SK-N-MC (cell line): ENCODE measurements at regions not wholly inside any gene's neighbourhood (a gene's known extent, or its start where the extent isn't known, plus 50 kb on each side); places are given as distances from the start of the nearest gene placed in this dataset.

Experiments
- EZH2 ChIP-seq: fragments of 200-600 bp; sonication (generic); IDR thresholded peaks from one replicate; pipeline ENCODE4 v1.6.1; 2017; ENCODE audit warnings: antibody characterized with exemption
- FOXP2 ChIP-seq: optimal IDR thresholded peaks from 2 replicates; pipeline ENCODE3; 2011; ENCODE audit warnings: mild to moderate bottlenecking, moderate library complexity; ENCODE audit not compliant: insufficient read depth; ENCODE audit errors: extremely low read length, control extremely low read depth
- POLR2AphosphoS5 ChIP-seq: IDR thresholded peaks from 2 replicates; pipeline ENCODE4 v1.6.1; 2012; ENCODE audit warnings: mild to moderate bottlenecking, low read depth, low read length, borderline replicate concordance

DNA sequence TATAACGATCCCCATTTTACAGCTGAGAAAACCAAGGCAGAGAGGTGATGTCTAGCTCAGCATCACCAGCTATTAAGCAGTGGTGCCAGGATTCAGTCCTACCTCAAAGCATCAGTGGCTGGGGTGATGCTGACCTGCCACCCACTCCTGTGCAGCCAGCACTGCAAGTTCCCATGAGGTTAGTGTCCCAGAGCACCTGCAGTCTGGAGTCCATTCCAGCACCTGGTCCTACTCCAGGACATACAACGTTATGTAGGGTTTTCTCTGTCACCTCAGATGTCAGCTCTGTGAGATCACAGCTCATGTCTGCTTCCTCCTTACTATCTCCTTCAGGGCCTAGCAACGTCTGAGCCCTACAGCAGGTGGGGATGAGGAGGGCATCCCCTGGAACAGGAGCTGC is 328.0 kb upstream of the HS6ST1 start:
- no peak for TF ChIP-seq EZH2
- no peak for TF ChIP-seq POLR2AphosphoS5
- no peak for TF ChIP-seq FOXP2
